ENCODE measurements at regions not wholly inside any gene's neighbourhood (a gene's known extent, or its start where the extent isn't known, plus 50 kb on each side); places are given as distances from the start of the nearest gene placed in this dataset.

- no peak for FAIRE-seq
- no peak overlapping the region for H3K27ac ChIP-seq (ENCODE audit: low read depth in 2 of 2, low read length in 2 of 2)
Observed at GRCh38 chr9:85172001-85172978, 502.8 kb downstream of the NTRK2 start.

GRCh38 chr9:85171163-85171562, 501.6 kb downstream of the NTRK2 start:
- H3K27me3 ChIP-seq (ENCODE audit: control insufficient read depth, insufficient read depth, low read length): no peaks in the 10 kb centered on the region
- no peak for FAIRE-seq
- peaks cover 0 to 4% (median 0%) of the 10 kb centered on the region in 3 donors for H3K9me3 ChIP-seq (ENCODE audit: control insufficient read depth in 2 of 3, insufficient read depth in 1 of 3, low read length in 3 of 3)
- intact Hi-C loops (cut with DNase I): no loop called here
- H3K4me3 ChIP-seq (ENCODE audit: low read length in 3 of 3): no peak overlapping the region
- no peak overlapping the region for H3K9ac ChIP-seq (ENCODE audit: low read length in 3 of 3)
- H3K36me3 ChIP-seq (ENCODE audit: control insufficient read depth in 2 of 3, insufficient read depth in 3 of 3, low read length in 3 of 3): no peaks in the 10 kb centered on the region
- no peak for TF ChIP-seq CTCF (IDR thresholded peaks at IDR 0.05; ENCODE audit: borderline replicate concordance, extremely low read depth, insufficient read depth)
- DNase-seq: no peak
- H3K4me1 ChIP-seq (ENCODE audit: control insufficient read depth in 2 of 3, insufficient read depth in 2 of 3, low read depth in 1 of 3, low read length in 3 of 3): no peaks in the 10 kb centered on the region
- no peak overlapping the region for H3K27ac ChIP-seq (ENCODE audit: low read depth in 2 of 2, low read length in 2 of 2)

More at GRCh38 chr9:85172001-85172978, 502.8 kb downstream of the NTRK2 start:
- H3K4me3 ChIP-seq (ENCODE audit: low read length in 3 of 3): no peak overlapping the region
- no peaks in the 10 kb centered on the region for H3K4me1 ChIP-seq (ENCODE audit: control insufficient read depth in 2 of 3, insufficient read depth in 2 of 3, low read depth in 1 of 3, low read length in 3 of 3)
- peaks cover 0 to 4% (median 0%) of the 10 kb centered on the region in 3 donors for H3K9me3 ChIP-seq (ENCODE audit: control insufficient read depth in 2 of 3, insufficient read depth in 1 of 3, low read length in 3 of 3)
- no peaks in the 10 kb centered on the region for H3K27me3 ChIP-seq (ENCODE audit: control insufficient read depth, insufficient read depth, low read length)
- no peak overlapping the region for H3K9ac ChIP-seq (ENCODE audit: low read length in 3 of 3)
- no peaks in the 10 kb centered on the region for H3K36me3 ChIP-seq (ENCODE audit: control insufficient read depth in 2 of 3, insufficient read depth in 3 of 3, low read length in 3 of 3)
- intact Hi-C loops (cut with DNase I): no loop called here
- TF ChIP-seq CTCF (IDR thresholded peaks at IDR 0.05; ENCODE audit: borderline replicate concordance, extremely low read depth, insufficient read depth): no peak
- no peak for DNase-seq

GRCh38 chr9:85168412-85168811, 498.9 kb downstream of the NTRK2 start:
- no peaks in the 10 kb centered on the region for H3K36me3 ChIP-seq (ENCODE audit: control insufficient read depth in 2 of 3, insufficient read depth in 3 of 3, low read length in 3 of 3)
- no peak overlapping the region for H3K4me3 ChIP-seq (ENCODE audit: low read length in 3 of 3)
- TF ChIP-seq CTCF (IDR thresholded peaks at IDR 0.05; ENCODE audit: borderline replicate concordance, extremely low read depth, insufficient read depth): no peak
- DNase-seq (no peak), FAIRE-seq (no peak)
- H3K4me1 ChIP-seq (ENCODE audit: control insufficient read depth in 2 of 3, insufficient read depth in 2 of 3, low read depth in 1 of 3, low read length in 3 of 3): no peaks in the 10 kb centered on the region
- intact Hi-C loops (cut with DNase I): no loop called here
- H3K27ac ChIP-seq (ENCODE audit: low read depth in 2 of 2, low read length in 2 of 2): no peak overlapping the region
- H3K9ac ChIP-seq (ENCODE audit: low read length in 3 of 3): no peak overlapping the region
- H3K27me3 ChIP-seq (ENCODE audit: control insufficient read depth, insufficient read depth, low read length): no peaks in the 10 kb centered on the region
- peaks cover 0 to 4% (median 0%) of the 10 kb centered on the region in 3 donors for H3K9me3 ChIP-seq (ENCODE audit: control insufficient read depth in 2 of 3, insufficient read depth in 1 of 3, low read length in 3 of 3)
